Gastroesophageal sphincter (tissue), 3 donors: ENCODE measurements at regions not wholly inside any gene's neighbourhood (a gene's known extent, or its start where the extent isn't known, plus 50 kb on each side); places are given as distances from the start of the nearest gene placed in this dataset.

Experiments
- EP300 ChIP-seq: sonication (generic); formaldehyde crosslinking; IDR thresholded peaks from one replicate; pipeline ENCODE4 v1.6.1; 2017; ENCODE audit warnings: antibody characterized with exemption, mild to moderate bottlenecking
- POLR2A ChIP-seq, 2 donors: fragments of 450-650 bp; IDR thresholded peaks; one replicate each; pipeline ENCODE4 v1.6.1; 2017; ENCODE audit warnings: antibody characterized with exemption in 2 of 2, mild to moderate bottlenecking in 2 of 2, moderate library complexity in 1 of 2
- TF ChIP-seq, protein P1 (sequence below), 4 experiments: fragments of 200-600 bp in 2 of 4; fragments of 450-650 bp in 2 of 4; sonication (generic) in 1 of 4; IDR thresholded peaks; one replicate each; pipeline ENCODE4 v1.5.1; 2017 to 2019; ENCODE audit warnings: antibody characterized with exemption in 4 of 4, mild to moderate bottlenecking in 2 of 4, moderate library complexity in 2 of 4

DNA sequence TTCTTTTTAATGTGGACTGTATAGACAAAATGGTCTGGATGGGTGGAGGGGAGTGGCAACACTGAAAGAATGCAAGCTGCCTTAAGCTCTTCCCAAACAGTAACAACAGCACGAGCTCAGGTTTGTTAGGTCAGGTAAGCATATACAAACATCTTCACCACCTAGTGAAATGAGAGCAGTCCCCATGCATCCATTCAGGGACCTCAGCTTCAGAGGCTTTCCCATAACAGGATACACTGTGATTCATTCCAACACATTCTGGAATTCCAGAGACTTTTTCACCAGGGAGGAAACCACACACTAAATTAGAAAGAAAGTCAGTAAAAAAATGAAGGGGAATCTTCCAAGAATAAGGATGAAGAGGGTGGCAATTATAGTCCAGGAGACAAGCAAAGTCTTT is 50.4 kb upstream of the BZW1 start:
- TF ChIP-seq, protein P1, sequence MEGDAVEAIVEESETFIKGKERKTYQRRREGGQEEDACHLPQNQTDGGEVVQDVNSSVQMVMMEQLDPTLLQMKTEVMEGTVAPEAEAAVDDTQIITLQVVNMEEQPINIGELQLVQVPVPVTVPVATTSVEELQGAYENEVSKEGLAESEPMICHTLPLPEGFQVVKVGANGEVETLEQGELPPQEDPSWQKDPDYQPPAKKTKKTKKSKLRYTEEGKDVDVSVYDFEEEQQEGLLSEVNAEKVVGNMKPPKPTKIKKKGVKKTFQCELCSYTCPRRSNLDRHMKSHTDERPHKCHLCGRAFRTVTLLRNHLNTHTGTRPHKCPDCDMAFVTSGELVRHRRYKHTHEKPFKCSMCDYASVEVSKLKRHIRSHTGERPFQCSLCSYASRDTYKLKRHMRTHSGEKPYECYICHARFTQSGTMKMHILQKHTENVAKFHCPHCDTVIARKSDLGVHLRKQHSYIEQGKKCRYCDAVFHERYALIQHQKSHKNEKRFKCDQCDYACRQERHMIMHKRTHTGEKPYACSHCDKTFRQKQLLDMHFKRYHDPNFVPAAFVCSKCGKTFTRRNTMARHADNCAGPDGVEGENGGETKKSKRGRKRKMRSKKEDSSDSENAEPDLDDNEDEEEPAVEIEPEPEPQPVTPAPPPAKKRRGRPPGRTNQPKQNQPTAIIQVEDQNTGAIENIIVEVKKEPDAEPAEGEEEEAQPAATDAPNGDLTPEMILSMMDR (IDR thresholded peaks at IDR 0.05): no peak
- no peak for TF ChIP-seq POLR2A (IDR thresholded peaks at IDR 0.05)
- no peak for TF ChIP-seq EP300
